A673 (cell line): ENCODE measurements at regions not wholly inside any gene's neighbourhood (a gene's known extent, or its start where the extent isn't known, plus 50 kb on each side); places are given as distances from the start of the nearest gene placed in this dataset.

Experiments used
- BruUV-seq: library from RNA; stranded (reverse); fragments of 400-500 nt; replicated peaks from 2 replicates; lab custom pipeline; 2021; lab: Mats Ljungman, UMichigan
- CTCF ChIA-PET: fragments of 300-600 bp; sonication (Branson Sonifier 250); formaldehyde crosslinking; loops from one replicate; lab custom pipeline; 2022; ENCODE audit warnings: antibody characterized with exemption; lab: Charles Lee
- POLR2A ChIA-PET: fragments of 300-600 bp; sonication (Branson Sonifier 250); formaldehyde crosslinking; loops from one replicate; lab custom pipeline; 2022; ENCODE audit warnings: antibody characterized with exemption; ENCODE audit not compliant: low non-redundant PET; lab: Charles Lee
- DNase-seq: peaks from one replicate; pipeline ENCODE4 v3.0.0-alpha.2; 2015; ENCODE audit warnings: low spot score
- H3K27ac ChIP-seq: fragments of 200-600 bp; sonication (generic); 2 replicates; pipeline ENCODE4 v1.5.1; 2016; ENCODE audit warnings: mixed run types, low read depth, mild to moderate bottlenecking, mixed read lengths, antibody characterized with exemption, low read length; ENCODE audit not compliant: poor library complexity, severe bottlenecking
- H3K27me3 ChIP-seq: fragments of 200-600 bp; sonication (generic); replicated peaks from 2 replicates; pipeline ENCODE4 v1.6.1; 2017; ENCODE audit warnings: mixed run types, low read depth, mild to moderate bottlenecking, mixed read lengths, antibody characterized with exemption, low read length; ENCODE audit not compliant: insufficient read depth, poor library complexity
- H3K36me3 ChIP-seq: fragments of 200-600 bp; sonication (generic); 2 replicates; pipeline ENCODE4 v1.6.1; 2016; ENCODE audit warnings: mixed run types, mild to moderate bottlenecking, mixed read lengths, antibody characterized with exemption, low read length; ENCODE audit not compliant: insufficient read depth, poor library complexity, severe bottlenecking
- H3K4me1 ChIP-seq: fragments of 200-600 bp; sonication (generic); 2 replicates; pipeline ENCODE4 v1.6.1; 2017; ENCODE audit warnings: mixed run types, mild to moderate bottlenecking, mixed read lengths, antibody characterized with exemption, low read length; ENCODE audit not compliant: insufficient read depth, poor library complexity, severe bottlenecking
- H3K4me3 ChIP-seq: fragments of 200-600 bp; sonication (generic); 2 replicates; pipeline ENCODE4 v1.5.1; 2016; ENCODE audit warnings: low read depth, mixed run types, mild to moderate bottlenecking, mixed read lengths, low read length; ENCODE audit not compliant: poor library complexity, severe bottlenecking
- H3K9me3 ChIP-seq: fragments of 200-600 bp; sonication (generic); 2 replicates; pipeline ENCODE4 v1.6.1; 2016; ENCODE audit warnings: mixed run types, low read depth, mild to moderate bottlenecking, mixed read lengths, antibody characterized with exemption, low read length; ENCODE audit not compliant: poor library complexity, severe bottlenecking
- EZH2 ChIP-seq: fragments of 200-600 bp; sonication (generic); IDR thresholded peaks from 2 replicates; pipeline ENCODE4 v1.6.1; 2017; ENCODE audit warnings: borderline replicate concordance, low read depth, mild to moderate bottlenecking, mixed read lengths, antibody characterized with exemption, low read length; ENCODE audit not compliant: poor library complexity, severe bottlenecking
- intact Hi-C: fragments of 100-400 bp; cut with micrococcal nuclease; formaldehyde crosslinking; loops from one replicate; pipeline ENCODE4 v1.10.0; 2022; ENCODE audit not compliant: unreplicated experiment
- TF ChIP-seq, protein P1 (sequence below): fragments of 300-800, 200-600 bp; sonication (generic); conservative IDR thresholded peaks from 2 replicates; pipeline ENCODE4 v1.5.1; 2017; ENCODE audit warnings: low read depth, mild to moderate bottlenecking, antibody characterized with exemption, low read length, moderate library complexity, mixed read lengths

DNA sequence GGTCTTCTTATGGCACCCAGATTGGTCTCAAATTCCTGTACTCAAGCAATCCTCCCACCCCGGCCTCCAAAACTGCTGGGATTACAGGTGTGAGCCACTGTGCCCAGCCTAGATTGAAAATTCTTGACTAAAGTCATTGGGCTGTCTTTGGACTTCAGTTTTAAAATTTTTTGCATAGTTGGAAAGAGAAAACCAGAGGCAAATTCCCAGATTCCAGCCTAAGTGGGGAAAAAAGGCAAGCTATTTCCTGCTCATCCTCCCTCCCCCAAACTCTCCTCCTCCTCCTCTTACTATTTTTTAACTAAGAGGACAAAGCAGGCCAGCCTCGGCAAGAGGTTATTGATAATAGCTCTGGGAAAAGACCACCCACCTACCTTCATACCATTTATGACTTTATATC lies 78.6 kb upstream of the CLMP start:
- no peak overlapping the region for H3K27ac ChIP-seq
- POLR2A ChIA-PET: no interaction called here
- TF ChIP-seq, protein P1, sequence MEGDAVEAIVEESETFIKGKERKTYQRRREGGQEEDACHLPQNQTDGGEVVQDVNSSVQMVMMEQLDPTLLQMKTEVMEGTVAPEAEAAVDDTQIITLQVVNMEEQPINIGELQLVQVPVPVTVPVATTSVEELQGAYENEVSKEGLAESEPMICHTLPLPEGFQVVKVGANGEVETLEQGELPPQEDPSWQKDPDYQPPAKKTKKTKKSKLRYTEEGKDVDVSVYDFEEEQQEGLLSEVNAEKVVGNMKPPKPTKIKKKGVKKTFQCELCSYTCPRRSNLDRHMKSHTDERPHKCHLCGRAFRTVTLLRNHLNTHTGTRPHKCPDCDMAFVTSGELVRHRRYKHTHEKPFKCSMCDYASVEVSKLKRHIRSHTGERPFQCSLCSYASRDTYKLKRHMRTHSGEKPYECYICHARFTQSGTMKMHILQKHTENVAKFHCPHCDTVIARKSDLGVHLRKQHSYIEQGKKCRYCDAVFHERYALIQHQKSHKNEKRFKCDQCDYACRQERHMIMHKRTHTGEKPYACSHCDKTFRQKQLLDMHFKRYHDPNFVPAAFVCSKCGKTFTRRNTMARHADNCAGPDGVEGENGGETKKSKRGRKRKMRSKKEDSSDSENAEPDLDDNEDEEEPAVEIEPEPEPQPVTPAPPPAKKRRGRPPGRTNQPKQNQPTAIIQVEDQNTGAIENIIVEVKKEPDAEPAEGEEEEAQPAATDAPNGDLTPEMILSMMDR: no peak
- no peak for TF ChIP-seq EZH2

DNA sequence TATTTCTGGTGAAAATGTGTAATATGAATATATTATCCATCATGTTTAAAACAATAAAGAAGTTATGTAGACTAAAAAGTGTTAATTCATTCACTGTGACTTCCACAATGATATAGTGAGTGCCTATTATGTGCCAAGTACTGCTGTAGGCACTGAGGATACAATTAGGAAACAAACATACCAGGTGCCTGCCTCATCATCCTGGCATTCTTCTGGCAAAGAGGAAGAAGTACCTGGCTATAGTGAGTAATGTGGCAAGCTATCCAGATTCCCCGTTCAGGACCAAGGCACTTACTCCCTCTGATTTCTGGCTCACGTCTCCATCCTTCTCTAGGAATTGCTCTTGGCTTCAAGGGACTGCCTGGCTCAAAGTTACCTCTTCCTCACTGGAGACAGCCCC lies 77.5 kb upstream of the CLMP start:
- BruUV-seq: no TSS peak
- CTCF ChIA-PET: no interaction called here

More for the DNA sequence above, 78.6 kb upstream of the CLMP start:
- DNase-seq: no peak
- Histone ChIP-seq H3K4me1 (no peaks in the 10 kb centered on the region), H3K36me3 (no peaks in the 10 kb centered on the region), H3K9me3 (no peaks in the 10 kb centered on the region), H3K27me3 (no peaks in the 10 kb centered on the region), H3K4me3 (no peak overlapping the region)
- no TSS peak for BruUV-seq
- CTCF ChIA-PET: interaction anchor here (0.6 kb wide), 1 partner anchor 28 kb away, joined by 3 read pairs; no protein-coding TSS in a partner anchor
- intact Hi-C loops: no loop called here

DNA sequence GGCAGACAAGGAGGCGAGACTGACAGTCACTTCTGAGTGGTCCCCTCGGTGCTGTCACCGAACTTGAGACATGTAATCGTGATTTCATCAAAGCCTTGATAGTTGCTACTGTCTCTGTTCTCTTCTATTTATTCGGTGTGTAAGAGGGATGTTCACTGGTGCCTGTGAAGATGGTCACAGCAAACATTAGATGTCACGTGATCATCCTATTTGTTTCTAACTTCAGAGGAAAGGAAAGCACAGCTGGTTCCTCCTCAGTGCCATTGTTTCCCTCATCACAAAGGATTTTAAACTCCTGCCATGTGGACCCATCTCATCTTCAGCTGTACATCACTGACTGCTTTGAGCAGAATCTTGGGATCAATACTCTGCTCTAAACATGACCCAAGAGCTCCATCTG lies 73.1 kb upstream of the CLMP start:
- Histone ChIP-seq H3K9me3 (no peaks in the 10 kb centered on the region), H3K4me1 (peaks cover 19% of the 10 kb centered on the region), H3K4me3 (no peak overlapping the region), H3K27me3 (no peaks in the 10 kb centered on the region), H3K27ac (no peak overlapping the region), H3K36me3 (no peaks in the 10 kb centered on the region)
- BruUV-seq: no TSS peak
- TF ChIP-seq, protein P1: no peak
- no peak for TF ChIP-seq EZH2
- ChIA-PET POLR2A (no interaction called here), CTCF (interaction anchor here (0.6 to 0.8 kb wide), 2 partner anchors 27 to 51 kb away, joined by 4 to 6 read pairs; no protein-coding TSS in a partner anchor)
- intact Hi-C loops: no loop called here
- no peak for DNase-seq

More for the DNA sequence above, 77.5 kb upstream of the CLMP start:
- no peak for DNase-seq
- Histone ChIP-seq H3K4me3 (no peak overlapping the region), H3K27ac (no peak overlapping the region), H3K9me3 (no peaks in the 10 kb centered on the region), H3K27me3 (no peaks in the 10 kb centered on the region), H3K4me1 (peaks cover 3% of the 10 kb centered on the region), H3K36me3 (no peaks in the 10 kb centered on the region)
- intact Hi-C loops: no loop called here
- TF ChIP-seq EZH2: no peak
- TF ChIP-seq, protein P1: no peak
- POLR2A ChIA-PET: no interaction called here
